SK-N-SH treated with all-trans-retinoic acid at 6 μM for 48 hours (cell line): ENCODE measurements at regions not wholly inside any gene's neighbourhood (a gene's known extent, or its start where the extent isn't known, plus 50 kb on each side); places are given as distances from the start of the nearest gene placed in this dataset.
A peak's percentile ranks its signal among the peaks of the same experiment; 100 is the strongest.

Experiments used
- ATAC-seq: fragments of 200-7000 bp; cut with Tn5 transposase; 3 replicates; pipeline ENCODE4 v1.9.1; 2020; ENCODE audit warnings: mild to moderate bottlenecking, moderate library complexity
- BACH2 ChIP-seq: fragments of 250-450 bp; sonication (Bioruptor Pico); IDR thresholded peaks from 2 replicates; pipeline ENCODE4 v1.9.0; 2021; ENCODE audit warnings: mild to moderate bottlenecking, borderline replicate concordance
- CREB5 ChIP-seq: fragments of 250-450 bp; sonication (Bioruptor Pico); IDR thresholded peaks from 2 replicates; pipeline ENCODE4 v1.5.1; 2020; ENCODE audit warnings: low read depth, mild to moderate bottlenecking, moderate library complexity
- CSDC2 ChIP-seq: fragments of 250-450 bp; sonication (Bioruptor Pico); IDR thresholded peaks from 2 replicates; pipeline ENCODE4 v1.5.0; 2020; ENCODE audit warnings: mild to moderate bottlenecking, moderate library complexity
- CSRNP3 ChIP-seq: fragments of 250-450 bp; sonication (Bioruptor Pico); IDR thresholded peaks from 2 replicates; pipeline ENCODE4 v1.5.1; 2021; ENCODE audit warnings: mild to moderate bottlenecking, moderate library complexity
- ESRRG ChIP-seq: fragments of 250-450 bp; sonication (Bioruptor Pico); IDR thresholded peaks from 2 replicates; pipeline ENCODE4 v1.6.1; 2021; ENCODE audit warnings: mild to moderate bottlenecking
- GLIS3 ChIP-seq: fragments of 250-450 bp; sonication (Bioruptor Pico); IDR thresholded peaks from 2 replicates; pipeline ENCODE4 v1.5.0; 2020; ENCODE audit warnings: mild to moderate bottlenecking, moderate library complexity
- ISL1 ChIP-seq: fragments of 250-450 bp; sonication (Bioruptor Pico); IDR thresholded peaks from 2 replicates; pipeline ENCODE4 v2.1.2; 2022; ENCODE audit warnings: mild to moderate bottlenecking, moderate library complexity
- OSR1 ChIP-seq: fragments of 250-450 bp; sonication (Bioruptor Pico); IDR thresholded peaks from 2 replicates; pipeline ENCODE4 v1.8.0; 2022; ENCODE audit warnings: moderate library complexity, mild to moderate bottlenecking, inconsistent platforms
- PATZ1 ChIP-seq: fragments of 250-450 bp; sonication (Bioruptor Pico); IDR thresholded peaks from 2 replicates; pipeline ENCODE4 v1.8.0; 2020; ENCODE audit warnings: mild to moderate bottlenecking, moderate library complexity, borderline replicate concordance
- PPARA ChIP-seq: fragments of 250-450 bp; sonication (Bioruptor Pico); IDR thresholded peaks from 2 replicates; pipeline ENCODE4 v1.5.0; 2020; ENCODE audit warnings: mild to moderate bottlenecking, borderline replicate concordance
- RARB ChIP-seq: fragments of 250-450 bp; sonication (Bioruptor Pico); IDR thresholded peaks from 2 replicates; pipeline ENCODE4 v1.8.0; 2021; ENCODE audit warnings: mild to moderate bottlenecking, moderate library complexity
- SNAI2 ChIP-seq: fragments of 250-450 bp; sonication (Bioruptor Pico); IDR thresholded peaks from 2 replicates; pipeline ENCODE4 v1.5.0; 2020; ENCODE audit warnings: mild to moderate bottlenecking, moderate library complexity
- TCF4 ChIP-seq: fragments of 250-450 bp; sonication (Bioruptor Pico); IDR thresholded peaks from 2 replicates; pipeline ENCODE4 v1.8.0; 2021; ENCODE audit warnings: mild to moderate bottlenecking, moderate library complexity, borderline replicate concordance
- TOX ChIP-seq: fragments of 250-450 bp; sonication (Bioruptor Pico); IDR thresholded peaks from 2 replicates; pipeline ENCODE4 v1.8.0; 2021; ENCODE audit warnings: mild to moderate bottlenecking, moderate library complexity, borderline replicate concordance
- TSHZ2 ChIP-seq: fragments of 250-450 bp; sonication (Bioruptor Pico); IDR thresholded peaks from 2 replicates; pipeline ENCODE4 v1.5.0; 2020; ENCODE audit warnings: mild to moderate bottlenecking, moderate library complexity
- ZC3H10 ChIP-seq: fragments of 250-450 bp; sonication (Bioruptor Pico); IDR thresholded peaks from 2 replicates; pipeline ENCODE4 v1.5.1; 2021; ENCODE audit warnings: mild to moderate bottlenecking, moderate library complexity
- ZFP3 ChIP-seq: fragments of 250-450 bp; sonication (Bioruptor Pico); IDR thresholded peaks from 2 replicates; pipeline ENCODE4 v1.5.0; 2020; ENCODE audit warnings: mild to moderate bottlenecking, moderate library complexity
- ZFP30 ChIP-seq: fragments of 450-650 bp; formaldehyde crosslinking; IDR thresholded peaks from 2 replicates; pipeline ENCODE4 v1.5.0; 2022; ENCODE audit warnings: mild to moderate bottlenecking, moderate library complexity
- ZNF565 ChIP-seq: fragments of 450-650 bp; formaldehyde crosslinking; conservative IDR thresholded peaks from 2 replicates; pipeline ENCODE4 v1.5.0; 2020; ENCODE audit warnings: low read depth, mild to moderate bottlenecking, moderate library complexity
- ZNF70 ChIP-seq: fragments of 450-650 bp; formaldehyde crosslinking; IDR thresholded peaks from 2 replicates; pipeline ENCODE4 v1.5.0; 2020; ENCODE audit warnings: mild to moderate bottlenecking, moderate library complexity
- ZNF8 ChIP-seq: fragments of 450-650 bp; formaldehyde crosslinking; IDR thresholded peaks from 2 replicates; pipeline ENCODE4 v1.5.0; 2020; ENCODE audit warnings: mild to moderate bottlenecking, moderate library complexity
- TF ChIP-seq, protein P1 (sequence below): fragments of 250-450 bp; sonication (Bioruptor Pico); IDR thresholded peaks from 2 replicates; pipeline ENCODE4 v1.8.0; 2021; ENCODE audit warnings: low read depth, mild to moderate bottlenecking, moderate library complexity, borderline replicate concordance

DNA sequence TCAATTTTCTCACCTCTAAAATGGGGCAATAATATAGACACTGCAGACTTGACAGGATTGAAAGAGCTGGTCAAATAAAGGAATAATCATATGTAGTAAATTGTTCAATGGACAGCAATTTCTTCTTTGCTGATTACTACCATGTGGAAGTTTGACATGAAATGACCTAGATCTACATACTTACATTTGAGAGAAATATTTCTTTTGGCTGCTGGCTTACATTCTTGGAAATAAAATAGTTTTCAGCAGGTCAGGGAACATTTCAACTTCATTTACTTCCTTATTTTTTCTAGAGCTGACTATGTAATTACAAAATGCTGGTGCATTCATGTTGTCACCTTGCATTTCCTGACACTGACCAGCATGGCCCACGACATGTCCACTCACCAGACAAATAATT, 294.6 kb upstream of the MIR17HG start:
- TF ChIP-seq TOX (peak; percentile 48; the same call in 1 of the 2 replicates), TSHZ2 (CRISPR knock-in tag) (no peak), ISL1 (CRISPR knock-in tag) (peak; percentile 61), ZFP3 (CRISPR knock-in tag) (no peak)

DNA sequence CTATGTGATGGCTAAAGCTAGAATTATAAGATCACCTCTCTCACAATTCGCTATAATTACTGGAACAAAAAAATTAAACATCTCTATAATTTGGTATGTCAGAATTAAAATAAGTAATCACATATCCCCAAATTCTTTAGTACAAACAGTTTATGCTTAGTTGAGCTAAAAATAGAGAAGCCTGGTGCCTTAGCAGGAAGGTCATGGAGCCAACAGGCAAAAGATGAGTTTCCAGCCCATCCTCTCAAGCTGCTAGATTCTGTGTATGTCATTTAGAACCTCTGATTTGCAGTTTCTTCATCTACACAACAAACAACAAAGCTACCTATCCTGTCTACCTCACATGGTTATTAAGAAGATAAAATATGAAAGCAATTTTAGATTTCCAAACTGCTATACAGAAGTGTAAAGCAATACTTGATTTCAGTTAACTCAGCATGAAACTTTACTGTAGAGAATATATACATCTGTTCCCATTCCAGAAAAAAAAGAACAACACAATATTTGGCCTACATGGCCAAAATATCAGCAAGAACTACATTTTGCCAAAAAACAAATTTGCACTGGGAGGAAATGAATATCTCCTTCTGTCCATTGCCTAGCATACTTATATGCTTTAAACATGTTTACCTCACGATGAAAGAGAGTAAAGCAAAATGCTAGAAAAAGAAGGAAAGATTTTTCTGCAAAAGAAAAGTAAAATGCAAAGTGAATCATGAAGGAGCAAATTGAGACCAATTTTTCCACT, 294.0 kb upstream of the MIR17HG start:
- TF ChIP-seq, protein P1, sequence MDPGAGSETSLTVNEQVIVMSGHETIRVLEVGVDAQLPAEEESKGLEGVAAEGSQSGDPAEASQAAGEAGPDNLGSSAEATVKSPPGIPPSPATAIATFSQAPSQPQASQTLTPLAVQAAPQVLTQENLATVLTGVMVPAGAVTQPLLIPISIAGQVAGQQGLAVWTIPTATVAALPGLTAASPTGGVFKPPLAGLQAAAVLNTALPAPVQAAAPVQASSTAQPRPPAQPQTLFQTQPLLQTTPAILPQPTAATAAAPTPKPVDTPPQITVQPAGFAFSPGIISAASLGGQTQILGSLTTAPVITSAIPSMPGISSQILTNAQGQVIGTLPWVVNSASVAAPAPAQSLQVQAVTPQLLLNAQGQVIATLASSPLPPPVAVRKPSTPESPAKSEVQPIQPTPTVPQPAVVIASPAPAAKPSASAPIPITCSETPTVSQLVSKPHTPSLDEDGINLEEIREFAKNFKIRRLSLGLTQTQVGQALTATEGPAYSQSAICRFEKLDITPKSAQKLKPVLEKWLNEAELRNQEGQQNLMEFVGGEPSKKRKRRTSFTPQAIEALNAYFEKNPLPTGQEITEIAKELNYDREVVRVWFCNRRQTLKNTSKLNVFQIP: no peak
- TF ChIP-seq CREB5 (CRISPR knock-in tag): no peak
- no peak for TF ChIP-seq BACH2 (CRISPR knock-in tag)
- TF ChIP-seq TOX: no peak
- TF ChIP-seq ZNF70 (CRISPR knock-in tag): no peak
- no peak for TF ChIP-seq ZFP30 (CRISPR knock-in tag)
- TF ChIP-seq RARB (CRISPR knock-in tag): no peak
- TF ChIP-seq ISL1 (CRISPR knock-in tag): no peak
- TF ChIP-seq ZNF565 (CRISPR knock-in tag): no peak
- no peak for TF ChIP-seq PATZ1
- no peak for TF ChIP-seq ZC3H10 (CRISPR knock-in tag)
- no peak for TF ChIP-seq PPARA (CRISPR knock-in tag)
- no peak for TF ChIP-seq ZFP3 (CRISPR knock-in tag)
- TF ChIP-seq OSR1 (CRISPR knock-in tag): no peak
- no peak for TF ChIP-seq TCF4 (CRISPR knock-in tag)
- no peak for TF ChIP-seq TSHZ2 (CRISPR knock-in tag)
- no peak for TF ChIP-seq ZNF8 (CRISPR knock-in tag)
- ATAC-seq: peak; percentile 73

More for the DNA sequence above, 294.6 kb upstream of the MIR17HG start:
- peak; percentile 73 for ATAC-seq

DNA sequence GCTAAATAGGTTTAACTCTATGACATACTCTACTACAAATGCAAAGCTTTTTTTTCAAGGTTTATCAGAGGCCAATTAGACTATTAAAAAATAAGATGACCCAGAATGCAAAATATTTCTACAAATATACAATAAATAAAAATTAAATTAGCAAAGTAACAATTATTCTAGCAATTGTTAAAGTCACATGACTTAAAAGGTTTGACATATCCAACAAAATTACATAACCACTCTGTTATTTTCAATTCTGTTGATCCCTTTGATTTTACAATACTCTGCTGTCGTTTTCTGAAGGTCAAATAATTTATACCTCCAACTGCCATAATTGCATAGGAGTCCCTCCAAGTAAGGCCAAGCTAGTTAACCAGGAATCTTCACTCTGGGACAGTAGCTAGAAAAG, 292.6 kb upstream of the MIR17HG start:
- ATAC-seq: no peak
- TF ChIP-seq GLIS3 (CRISPR knock-in tag) (no peak), ZNF565 (CRISPR knock-in tag) (no peak), CSRNP3 (CRISPR knock-in tag) (no peak), SNAI2 (CRISPR knock-in tag) (no peak), ZC3H10 (CRISPR knock-in tag) (no peak), TSHZ2 (CRISPR knock-in tag) (no peak), CSDC2 (CRISPR knock-in tag) (no peak), ESRRG (CRISPR knock-in tag) (no peak), BACH2 (CRISPR knock-in tag) (no peak), ZFP3 (CRISPR knock-in tag) (no peak), ZNF70 (CRISPR knock-in tag) (no peak)
